BLaER1 (cell line): ENCODE measurements at regions not wholly inside any gene's neighbourhood (a gene's known extent, or its start where the extent isn't known, plus 50 kb on each side); places are given as distances from the start of the nearest gene placed in this dataset.
"Not testable (repeated sequence)": the region's sequence is repeated elsewhere in the genome, so short reads cannot be mapped to it uniquely, and the experiment has no call there.

Experiments used
- H3K27ac ChIP-seq: shearing (Covaris generic); formaldehyde crosslinking; 2 replicates; pipeline ENCODE4 v1.8.1; 2022
- H3K27me3 ChIP-seq: shearing (Covaris generic); formaldehyde crosslinking; 2 replicates; pipeline ENCODE4 v1.8.1; 2022
- H3K36me3 ChIP-seq: shearing (Covaris generic); formaldehyde crosslinking; 2 replicates; pipeline ENCODE4 v1.8.1; 2022
- H3K4me1 ChIP-seq: shearing (Covaris generic); formaldehyde crosslinking; 2 replicates; pipeline ENCODE4 v1.8.1; 2022
- H3K4me2 ChIP-seq: shearing (Covaris generic); formaldehyde crosslinking; 2 replicates; pipeline ENCODE4 v1.8.1; 2022
- H3K4me3 ChIP-seq: shearing (Covaris generic); formaldehyde crosslinking; 2 replicates; pipeline ENCODE4 v1.8.1; 2022
- H3K9ac ChIP-seq: shearing (Covaris generic); formaldehyde crosslinking; 2 replicates; pipeline ENCODE4 v1.8.1; 2022
- H3K9me3 ChIP-seq: shearing (Covaris generic); formaldehyde crosslinking; 2 replicates; pipeline ENCODE4 v1.8.1; 2022
- H4K20me1 ChIP-seq: shearing (Covaris generic); formaldehyde crosslinking; 2 replicates; pipeline ENCODE4 v1.8.1; 2022
- Cebpa-rat ChIP-seq: shearing (Covaris generic); IDR thresholded peaks from 2 replicates; pipeline ENCODE4 v1.8.1; 2022

GRCh38 chr21:10451274-10451673 lies 70.1 kb upstream of the TPTE start:
- not testable (repeated sequence) for H3K4me2 ChIP-seq, H3K4me3 ChIP-seq, H3K27ac ChIP-seq, H4K20me1 ChIP-seq, H3K27me3 ChIP-seq, H3K4me1 ChIP-seq, H3K9ac ChIP-seq, H3K9me3 ChIP-seq, H3K36me3 ChIP-seq

- H3K4me2 ChIP-seq, H3K27ac ChIP-seq, H3K27me3 ChIP-seq, H3K36me3 ChIP-seq, H3K4me3 ChIP-seq, H3K9me3 ChIP-seq, H4K20me1 ChIP-seq, H3K9ac ChIP-seq, H3K4me1 ChIP-seq: not testable (repeated sequence)
Measured at GRCh38 chr21:10457765-10458164, 63.6 kb upstream of the TPTE start.

GRCh38 chr21:10460957-10461356 lies 60.4 kb upstream of the TPTE start:
- not testable (repeated sequence) for H3K9ac ChIP-seq, H3K4me1 ChIP-seq, H3K27ac ChIP-seq, H3K27me3 ChIP-seq, H3K4me2 ChIP-seq, H3K9me3 ChIP-seq, H4K20me1 ChIP-seq, H3K36me3 ChIP-seq, H3K4me3 ChIP-seq

DNA sequence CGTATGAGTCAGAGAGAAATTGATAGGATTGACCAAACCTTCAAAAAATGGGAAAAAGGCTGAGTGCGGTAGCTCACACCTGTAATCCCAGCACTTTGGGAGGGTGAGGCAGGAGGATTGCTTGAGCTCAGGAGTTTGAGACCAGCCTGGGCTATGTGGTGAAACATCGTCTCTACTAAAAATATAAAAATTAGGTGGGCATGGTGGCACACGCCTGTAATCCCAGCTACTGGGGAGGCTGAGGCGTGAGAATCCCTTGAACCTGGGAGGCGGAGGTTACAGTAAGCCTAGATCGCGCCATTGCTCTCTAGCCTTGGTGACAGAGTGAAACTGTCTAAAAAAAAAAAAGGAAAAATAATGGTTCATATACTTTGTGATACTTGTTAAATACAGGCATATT lies 59.9 kb upstream of the TPTE start:
- not testable (repeated sequence) for H3K4me2 ChIP-seq, H3K9me3 ChIP-seq, H3K27ac ChIP-seq, H3K27me3 ChIP-seq, H3K4me3 ChIP-seq, H3K36me3 ChIP-seq, H4K20me1 ChIP-seq, H3K4me1 ChIP-seq, H3K9ac ChIP-seq

GRCh38 chr21:10463156-10463555 lies 58.2 kb upstream of the TPTE start:
- Histone ChIP-seq H3K9me3 (no peaks in the 10 kb centered on the region), H3K27me3 (no peaks in the 10 kb centered on the region), H3K4me1 (no peaks in the 10 kb centered on the region), H3K27ac (no peak overlapping the region), H4K20me1 (no peaks in the 10 kb centered on the region), H3K9ac (no peak overlapping the region), H3K36me3 (no peaks in the 10 kb centered on the region), H3K4me3 (no peak overlapping the region), H3K4me2 (no peak overlapping the region)
- no peak for TF ChIP-seq Cebpa-rat

- no peak for TF ChIP-seq Cebpa-rat
- Histone ChIP-seq H3K9ac (no peak overlapping the region), H3K4me1 (no peaks in the 10 kb centered on the region), H3K27ac (no peak overlapping the region), H3K4me2 (no peak overlapping the region), H3K4me3 (no peak overlapping the region), H3K9me3 (no peaks in the 10 kb centered on the region), H3K27me3 (no peaks in the 10 kb centered on the region), H3K36me3 (no peaks in the 10 kb centered on the region), H4K20me1 (no peaks in the 10 kb centered on the region)
Measured at GRCh38 chr21:10464975-10465374, 56.4 kb upstream of the TPTE start.

GRCh38 chr21:10465524-10466110 lies 55.8 kb upstream of the TPTE start:
- not testable (repeated sequence) for H3K4me3 ChIP-seq, H3K4me1 ChIP-seq, H3K27me3 ChIP-seq, H3K4me2 ChIP-seq, H3K27ac ChIP-seq, H4K20me1 ChIP-seq, H3K9ac ChIP-seq, H3K9me3 ChIP-seq, H3K36me3 ChIP-seq

- Histone ChIP-seq H3K27me3 (no peaks in the 10 kb centered on the region), H3K4me2 (no peak overlapping the region), H3K36me3 (no peaks in the 10 kb centered on the region), H3K27ac (no peak overlapping the region), H4K20me1 (no peaks in the 10 kb centered on the region), H3K9ac (no peak overlapping the region), H3K4me1 (no peaks in the 10 kb centered on the region), H3K4me3 (no peak overlapping the region), H3K9me3 (no peaks in the 10 kb centered on the region)
- TF ChIP-seq Cebpa-rat, result no peak
Measured at GRCh38 chr21:10466200-10466599, 55.2 kb upstream of the TPTE start.
